HG02973 (cell line): ENCODE measurements at regions not wholly inside any gene's neighbourhood (a gene's known extent, or its start where the extent isn't known, plus 50 kb on each side); places are given as distances from the start of the nearest gene placed in this dataset.

Experiments used
- ATAC-seq: cut with Tn5 transposase; IDR thresholded peaks from one replicate; pipeline ENCODE4 v1.9.1; 2021; ENCODE audit warnings: moderate library complexity; ENCODE audit not compliant: unreplicated experiment

DNA sequence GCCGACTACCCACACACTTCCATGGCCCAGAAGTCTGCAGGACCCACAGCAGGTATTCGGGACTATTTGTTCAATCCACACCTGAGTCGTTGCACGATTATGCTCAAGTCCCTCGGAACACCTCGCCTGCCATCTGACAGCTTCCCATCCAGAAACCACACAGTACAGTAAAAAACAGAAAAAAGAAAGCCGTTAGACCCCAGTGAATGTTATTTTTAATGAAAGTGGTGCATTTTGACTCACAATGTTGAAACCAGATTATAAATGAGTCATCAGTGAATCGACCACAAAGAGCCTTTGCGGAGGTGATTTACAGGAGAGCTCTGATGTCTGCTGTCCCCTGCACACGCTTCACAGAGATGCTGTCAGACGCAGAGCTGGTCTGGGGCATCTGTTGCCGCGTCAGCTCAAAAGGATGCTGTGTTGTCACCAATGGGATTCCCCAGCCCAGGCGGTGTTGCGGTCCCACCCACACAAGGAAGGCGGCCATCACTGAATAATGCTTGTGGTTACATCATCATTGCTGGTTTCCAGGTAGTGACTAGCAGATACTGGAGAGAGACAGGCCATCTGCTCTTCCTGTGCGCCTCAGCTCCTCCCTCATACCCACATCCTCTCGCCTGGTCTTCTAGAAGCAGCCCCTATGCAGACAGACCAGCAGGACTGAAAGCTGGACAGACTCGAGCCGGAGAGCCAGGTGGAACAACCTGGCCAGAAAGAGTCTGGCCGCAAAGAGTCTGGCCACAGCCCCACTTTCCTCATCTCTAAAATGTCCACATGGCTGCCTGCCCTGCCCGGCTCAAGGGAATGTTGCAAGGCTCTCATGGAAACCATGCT is 116.8 kb downstream of the TOMM20 start:
- peak; percentile 68 for ATAC-seq

GRCh38 chr1:235011064-235011598 is 117.5 kb downstream of the TOMM20 start:
- ATAC-seq, result no peak

DNA sequence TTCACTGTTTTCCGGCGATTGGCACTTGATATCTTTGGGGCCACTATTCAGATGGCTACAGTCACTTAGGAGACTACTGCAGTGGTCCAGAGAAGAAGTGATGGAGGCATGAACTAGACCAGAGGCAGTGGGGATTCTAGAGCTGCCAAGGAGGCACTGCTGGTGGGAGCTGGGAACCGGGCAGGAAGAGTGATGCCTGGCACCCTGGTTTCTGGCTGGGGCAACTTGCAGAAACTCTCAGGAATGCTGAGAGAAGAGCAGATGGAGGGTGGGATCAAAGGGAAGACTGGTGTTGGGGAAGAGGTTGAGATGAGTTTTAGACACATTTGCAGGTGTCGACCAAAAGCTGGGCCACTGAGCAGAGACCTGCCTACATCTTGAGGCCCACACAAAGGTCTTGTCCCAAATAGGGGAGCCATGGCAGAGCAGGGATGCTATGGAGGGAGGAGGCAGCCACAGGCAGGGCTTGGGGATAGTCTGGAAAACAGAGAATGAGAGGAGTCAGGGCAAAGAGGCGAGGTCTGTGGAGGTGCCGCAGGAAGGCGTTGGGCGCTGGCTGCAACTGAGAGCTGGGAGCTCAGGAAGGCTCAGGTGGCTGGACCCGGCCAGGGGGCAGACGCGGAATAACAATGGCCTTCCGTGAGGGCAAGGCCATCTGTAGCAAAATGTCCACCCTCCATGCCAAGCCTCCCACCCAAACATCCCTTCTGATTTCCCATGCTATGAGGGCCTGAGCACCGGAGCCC is 118.9 kb downstream of the TOMM20 start:
- ATAC-seq, result no peak

DNA sequence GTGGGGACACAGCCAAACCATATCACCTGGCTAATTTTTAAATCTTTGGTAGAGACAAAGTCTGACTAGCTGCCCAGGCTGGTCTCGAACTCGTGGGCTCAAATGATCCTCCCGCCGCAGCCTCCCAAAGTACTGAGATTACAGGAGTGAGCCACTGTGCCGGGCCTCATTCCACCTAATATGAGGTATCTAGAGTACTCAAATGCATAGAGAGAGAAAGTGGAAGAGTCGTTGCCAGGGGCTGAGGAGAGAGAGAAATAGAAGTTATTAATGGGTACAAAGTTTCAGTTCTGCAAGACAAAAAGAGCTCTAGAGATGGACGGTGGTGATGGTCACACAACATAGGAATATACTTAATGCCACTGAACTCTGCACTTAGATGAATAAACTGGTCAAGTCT is 119.6 kb downstream of the TOMM20 start:
- ATAC-seq, result no peak

GRCh38 chr1:235008239-235008638 is 120.4 kb downstream of the TOMM20 start:
- no peak for ATAC-seq

- ATAC-seq, result no peak
These were observed 121.8 kb downstream of the TOMM20 start for GRCh38 chr1:235006816-235007215.

DNA sequence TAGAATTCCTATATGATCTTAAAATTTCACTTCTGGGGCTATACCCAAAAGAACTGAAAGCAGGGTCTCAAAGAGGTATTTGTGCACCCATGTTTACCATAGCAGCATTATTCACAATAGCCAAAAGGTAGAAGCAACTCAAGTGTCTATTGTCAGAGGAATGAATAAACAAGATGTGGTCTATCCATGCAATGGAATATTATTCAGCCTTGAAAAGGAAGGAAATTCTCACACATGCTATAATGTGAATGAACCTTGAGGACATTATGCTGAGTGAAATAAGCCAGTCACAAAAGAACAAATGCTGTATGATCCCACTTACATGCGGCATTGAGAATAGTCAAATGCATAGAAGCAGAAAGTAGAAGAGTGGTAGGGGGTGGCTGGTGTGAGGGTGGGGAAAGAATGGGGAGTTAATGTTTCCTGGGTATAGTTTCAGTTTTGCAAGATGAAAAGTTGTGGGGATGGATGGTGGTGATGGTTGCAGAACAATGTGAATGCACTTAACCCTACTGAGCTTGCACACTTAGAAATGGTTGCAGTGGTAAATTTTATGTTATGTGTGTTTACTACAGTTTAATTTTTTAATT is 122.4 kb downstream of the TOMM20 start:
- ATAC-seq, result no peak

GRCh38 chr1:235004840-235005391 is 123.7 kb downstream of the TOMM20 start:
- no peak for ATAC-seq

- ATAC-seq, result no peak
These were observed 124.4 kb downstream of the TOMM20 start for GRCh38 chr1:235004276-235004675.

DNA sequence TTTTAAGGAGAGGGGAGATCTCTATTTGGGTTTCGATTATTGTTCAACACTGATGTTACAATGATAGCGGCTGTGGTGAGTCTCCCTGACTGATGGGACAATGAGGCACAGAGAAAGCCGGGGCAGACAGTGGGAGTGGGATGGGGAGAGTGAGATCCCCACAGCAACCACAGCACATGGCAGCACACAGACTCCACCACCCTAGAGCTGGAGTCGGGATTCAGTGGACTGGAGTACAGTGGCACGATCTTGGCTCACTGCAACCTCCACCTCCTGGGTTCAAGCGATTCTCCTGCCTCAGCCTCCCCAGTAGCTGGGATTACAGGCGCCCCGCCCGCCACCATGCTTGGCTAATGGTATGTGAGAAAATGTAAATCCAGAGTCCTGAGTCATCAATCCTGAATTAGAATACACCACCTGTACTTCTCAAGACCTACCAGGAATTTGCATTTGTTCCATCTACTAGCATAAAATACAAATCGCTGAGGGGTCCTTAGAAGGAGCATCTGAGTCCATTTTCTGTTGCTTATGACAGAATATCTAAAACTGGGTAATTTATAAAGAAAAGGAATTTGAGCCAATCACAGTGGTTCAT is 125.8 kb downstream of the TOMM20 start:
- no peak for ATAC-seq

GRCh38 chr1:234999513-234999940 is 129.1 kb downstream of the TOMM20 start:
- ATAC-seq, result no peak

- no peak for ATAC-seq
These were observed 130.5 kb downstream of the TOMM20 start for GRCh38 chr1:234997896-234998741.

- ATAC-seq, result no peak
These were observed 131.3 kb downstream of the TOMM20 start for GRCh38 chr1:234997201-234997895.

- ATAC-seq, result no peak
These were observed 132.3 kb downstream of the TOMM20 start for GRCh38 chr1:234996245-234996757.

GRCh38 chr1:234994436-234995295 is 134.0 kb downstream of the TOMM20 start:
- no peak for ATAC-seq

DNA sequence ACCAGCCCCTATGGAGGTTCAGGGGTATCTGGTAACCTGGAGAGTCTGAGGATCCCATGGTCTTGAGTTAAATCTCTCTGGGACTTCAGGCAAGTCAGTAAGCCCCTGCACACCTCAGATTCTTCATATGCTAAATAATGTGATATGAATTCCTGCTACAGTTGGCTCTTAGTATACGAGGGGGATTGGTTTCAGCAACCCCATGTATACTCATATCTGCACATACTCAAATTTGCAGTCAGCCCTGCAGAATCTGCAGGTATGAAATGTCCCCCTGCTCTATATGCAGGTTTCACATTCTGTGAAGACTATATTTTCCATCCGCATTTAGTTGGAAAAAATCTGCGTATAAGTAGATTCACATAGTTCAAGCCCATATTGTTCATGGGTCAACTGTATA is 136.6 kb downstream of the TOMM20 start:
- no peak for ATAC-seq

DNA sequence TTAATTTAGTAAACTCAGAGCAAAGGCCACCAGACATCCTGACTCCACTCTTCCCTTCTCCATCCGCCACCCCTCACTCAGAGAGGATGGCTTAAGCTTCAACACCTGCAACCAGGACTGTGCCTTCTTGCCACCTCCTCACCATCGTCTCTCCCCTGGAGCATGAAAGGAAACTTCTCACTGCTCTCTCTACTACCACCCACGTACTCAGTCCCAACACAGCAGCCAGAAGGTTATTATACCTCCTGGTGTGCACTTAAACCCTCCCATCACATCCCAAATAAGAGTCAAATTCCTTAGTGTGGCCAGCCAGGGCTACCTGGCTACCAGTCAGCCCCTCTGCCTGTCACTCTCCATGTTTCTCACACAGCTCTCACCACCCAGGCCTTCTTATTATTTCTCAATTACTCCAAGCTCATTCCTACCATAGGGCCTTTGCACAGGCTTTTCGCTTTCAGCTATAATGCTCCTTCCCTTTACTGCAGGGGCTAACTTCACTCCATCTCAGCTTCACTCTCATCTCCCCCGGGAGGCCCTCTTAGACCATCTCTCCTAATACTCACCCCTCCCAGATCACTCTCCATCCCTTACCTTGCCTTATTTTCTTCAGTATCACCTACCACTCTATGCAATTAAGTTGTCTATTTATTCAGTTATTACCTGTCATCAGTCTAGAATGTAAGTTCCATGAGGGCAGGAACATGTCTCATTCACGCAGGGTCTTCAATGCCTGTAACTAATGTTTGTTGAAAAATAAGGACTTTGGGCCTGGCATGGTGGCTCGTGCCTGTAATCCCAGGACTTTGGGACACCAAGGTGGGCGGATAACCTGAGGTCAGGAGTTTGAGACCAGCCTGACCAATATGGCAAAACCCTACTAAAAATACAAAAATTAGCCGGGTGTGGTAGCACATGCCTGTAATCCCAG is 137.5 kb downstream of the TOMM20 start:
- no peak for ATAC-seq
